Endothelial cell of umbilical vein (primary cell): ENCODE measurements at regions not wholly inside any gene's neighbourhood (a gene's known extent, or its start where the extent isn't known, plus 50 kb on each side); places are given as distances from the start of the nearest gene placed in this dataset.

Source experiments
- BruUV-seq: library from RNA; stranded (reverse); fragments of 400-500 nt; replicated peaks from 2 replicates; lab custom pipeline; 2021; lab: Mats Ljungman, UMichigan
- CTCF ChIA-PET: fragments of 300-600, 350-600 bp; sonication (Branson Sonifier 250); formaldehyde crosslinking; loops from one replicate; lab custom pipeline; 2021; ENCODE audit warnings: antibody characterized with exemption, inconsistent platforms; lab: Charles Lee
- POLR2A ChIA-PET: fragments of 300-600, 350-600 bp; sonication (Branson Sonifier 250); formaldehyde crosslinking; loops from one replicate; lab custom pipeline; 2021; ENCODE audit warnings: antibody characterized with exemption, inconsistent platforms; lab: Charles Lee
- DNase-seq: peaks from one replicate; pipeline ENCODE4 v3.0.0-alpha.2; 2011; ENCODE audit warnings: low read depth, low spot score
- FAIRE-seq: peaks from 2 replicates; lab custom pipeline; 2011; peaks lifted over from hg19 to GRCh38; lab: Jason Lieb, UNC
- H2AFZ ChIP-seq: 2 replicates; pipeline ENCODE4 v1.6.0; 2012; ENCODE audit warnings: low read depth, low read length, control low read depth, inconsistent platforms
- H3K27ac ChIP-seq: 2 replicates; pipeline ENCODE4 v1.5.1; 2011; ENCODE audit warnings: low read depth, mild to moderate bottlenecking, control low read depth, low read length, moderate library complexity; ENCODE audit not compliant: insufficient read depth
- H3K27me3 ChIP-seq, 2 experiments: 2 replicates each; pipeline versions ENCODE4 v1.6.0 to v1.6.1; 2011; ENCODE audit warnings: low read length in 2 of 2, mixed read lengths in 1 of 2; ENCODE audit not compliant: control insufficient read depth in 2 of 2, insufficient read depth in 2 of 2
- H3K36me3 ChIP-seq, 2 experiments: 2 replicates in 1 of 2; 3 replicates in 1 of 2; pipeline ENCODE4 v1.5.1; 2011; ENCODE audit warnings: low read length in 2 of 2, mild to moderate bottlenecking in 1 of 2, moderate library complexity in 1 of 2; ENCODE audit not compliant: control insufficient read depth in 2 of 2, insufficient read depth in 2 of 2; ENCODE audit errors: extremely low read depth in 1 of 2
- H3K4me1 ChIP-seq: 3 replicates; pipeline ENCODE4 v1.5.1; 2011; ENCODE audit warnings: mild to moderate bottlenecking, low read length; ENCODE audit not compliant: control insufficient read depth, insufficient read depth; ENCODE audit errors: extremely low read depth
- H3K4me2 ChIP-seq: 2 replicates; pipeline ENCODE4 v1.6.1; 2011; ENCODE audit warnings: low read length, control low read depth, mixed read lengths; ENCODE audit not compliant: insufficient read depth
- H3K4me3 ChIP-seq, 3 experiments: fragments of 200-600 bp in 1 of 3; sonication (generic), shearing (Covaris generic) in 1 of 3; replicated peaks in 1 of 3; 2 replicates each; pipeline ENCODE4 v1.5.1; 2011 to 2016; ENCODE audit warnings: control low read depth in 3 of 3, low read length in 3 of 3, mild to moderate bottlenecking in 2 of 3, inconsistent platforms in 1 of 3, low read depth in 1 of 3, moderate library complexity in 1 of 3; ENCODE audit not compliant: insufficient read depth in 1 of 3
- H3K79me2 ChIP-seq: 2 replicates; pipeline ENCODE4 v1.6.0; 2012; ENCODE audit warnings: low read length, inconsistent platforms; ENCODE audit not compliant: control insufficient read depth, insufficient read depth
- H3K9ac ChIP-seq: replicated peaks from 2 replicates; pipeline ENCODE3; 2011; ENCODE audit warnings: low read length, control low read depth; ENCODE audit not compliant: insufficient read depth; ENCODE audit errors: extremely low read depth
- H3K9me1 ChIP-seq: replicated peaks from 3 replicates; pipeline ENCODE4 v1.6.0; 2011; ENCODE audit warnings: mild to moderate bottlenecking, low read length; ENCODE audit not compliant: control insufficient read depth, insufficient read depth; ENCODE audit errors: extremely low read depth
- H3K9me3 ChIP-seq: replicated peaks from 2 replicates; pipeline ENCODE4 v1.5.1; 2012; ENCODE audit warnings: low read length, inconsistent platforms; ENCODE audit not compliant: control insufficient read depth, insufficient read depth
- H4K20me1 ChIP-seq: replicated peaks from 2 replicates; pipeline ENCODE3; 2011; ENCODE audit warnings: mild to moderate bottlenecking, low read length; ENCODE audit not compliant: control insufficient read depth, insufficient read depth; ENCODE audit errors: extremely low read depth
- CTCF ChIP-seq, 2 donors: IDR thresholded peaks; 1 replicate in 1 of 2; 2 replicates in 1 of 2; pipeline ENCODE4 v1.5.1; 2011; ENCODE audit warnings: low read length in 2 of 2, mild to moderate bottlenecking in 2 of 2, moderate library complexity in 2 of 2, control low read depth in 1 of 2, inconsistent platforms in 1 of 2, low read depth in 1 of 2; ENCODE audit not compliant: insufficient read depth in 1 of 2; ENCODE audit errors: extremely low read depth in 1 of 2
- EZH2 ChIP-seq: IDR thresholded peaks from 2 replicates; pipeline ENCODE4 v1.6.1; 2012; ENCODE audit warnings: borderline replicate concordance, low read depth, mild to moderate bottlenecking, moderate library complexity, low read length, inconsistent platforms; ENCODE audit not compliant: severe bottlenecking
- FOS ChIP-seq: IDR thresholded peaks from 2 replicates; pipeline ENCODE4 v1.6.1; 2011; ENCODE audit warnings: mild to moderate bottlenecking, low read length, moderate library complexity, borderline replicate concordance; ENCODE audit not compliant: insufficient read depth
- GATA2 ChIP-seq: IDR thresholded peaks from 2 replicates; pipeline ENCODE4 v1.7.0; 2011; ENCODE audit warnings: low read depth, mild to moderate bottlenecking, moderate library complexity, mixed read lengths, low read length; ENCODE audit not compliant: insufficient read length, insufficient read depth
- JUN ChIP-seq: IDR thresholded peaks from 2 replicates; pipeline ENCODE4 v1.6.1; 2011; ENCODE audit warnings: borderline replicate concordance, low read depth; ENCODE audit not compliant: insufficient read length, insufficient read depth
- MAX ChIP-seq: IDR thresholded peaks from 2 replicates; pipeline ENCODE4 v1.6.1; 2011; ENCODE audit not compliant: insufficient read depth, insufficient read length
- MYC ChIP-seq: IDR thresholded peaks from one replicate; pipeline ENCODE4 v1.6.1; 2011; ENCODE audit warnings: mild to moderate bottlenecking, low read depth, low read length
- POLR2A ChIP-seq: IDR thresholded peaks from 2 replicates; pipeline ENCODE4 v1.6.1; 2012; ENCODE audit warnings: low read depth, mild to moderate bottlenecking, control low read depth, low read length
- POLR2AphosphoS5 ChIP-seq: IDR thresholded peaks from 2 replicates; pipeline ENCODE4 v1.6.1; 2012; ENCODE audit warnings: low read depth, mild to moderate bottlenecking, control low read depth, low read length, moderate library complexity; ENCODE audit not compliant: insufficient read depth
- dilution Hi-C: fragments of 300-500 bp; cut with MboI; formaldehyde crosslinking; loops from one replicate; pipeline ENCODE4 v1.15.0; 2019; ENCODE audit warnings: low sequenced_read_pairs; ENCODE audit not compliant: extremely low pct_ligation_motif_present
- intact Hi-C: fragments of 100-400 bp; cut with micrococcal nuclease; formaldehyde crosslinking; loops from one replicate; pipeline ENCODE4 v1.10.0; 2022

GRCh38 chr14:36233217-36233616, 56.7 kb upstream of the PTCSC3 start:
- Histone ChIP-seq H3K79me2 (no peaks in the 10 kb centered on the region), H3K27ac (no peak overlapping the region), H3K9me1 (no peaks in the 10 kb centered on the region), H4K20me1 (no peaks in the 10 kb centered on the region), H3K9me3 (no peaks in the 10 kb centered on the region), H3K27me3 (no peaks in the 10 kb centered on the region), H3K4me2 (no peak overlapping the region), H3K36me3 (no peaks in the 10 kb centered on the region), H3K4me1 (peaks cover 2% of the 10 kb centered on the region), H2AFZ (no peak overlapping the region), H3K9ac (no peak overlapping the region), H3K4me3 (no peak overlapping the region)
- BruUV-seq: no TSS peak
- TF ChIP-seq MAX (no peak), POLR2AphosphoS5 (no peak), FOS (no peak), MYC (no peak), CTCF (IDR thresholded peaks at IDR 0.05; ENCODE audit: extremely low read depth in 1 of 2, insufficient read depth in 1 of 2, low read depth in 1 of 2, low read length in 2 of 2) (no peak), JUN (no peak), GATA2 (no peak), POLR2A (no peak), EZH2 (no peak)
- FAIRE-seq: no peak
- dilution Hi-C loops (no loop called here), intact Hi-C loops (no loop called here)
- DNase-seq: no peak
- ChIA-PET CTCF (interaction anchor here (1.0 to 1.1 kb wide), 2 partner anchors 62 to 321 kb away, joined by 4 read pairs; no protein-coding TSS in a partner anchor), POLR2A (no interaction called here)
